ENCODE measurements at regions not wholly inside any gene's neighbourhood (a gene's known extent, or its start where the extent isn't known, plus 50 kb on each side); places are given as distances from the start of the nearest gene placed in this dataset.

DNA sequence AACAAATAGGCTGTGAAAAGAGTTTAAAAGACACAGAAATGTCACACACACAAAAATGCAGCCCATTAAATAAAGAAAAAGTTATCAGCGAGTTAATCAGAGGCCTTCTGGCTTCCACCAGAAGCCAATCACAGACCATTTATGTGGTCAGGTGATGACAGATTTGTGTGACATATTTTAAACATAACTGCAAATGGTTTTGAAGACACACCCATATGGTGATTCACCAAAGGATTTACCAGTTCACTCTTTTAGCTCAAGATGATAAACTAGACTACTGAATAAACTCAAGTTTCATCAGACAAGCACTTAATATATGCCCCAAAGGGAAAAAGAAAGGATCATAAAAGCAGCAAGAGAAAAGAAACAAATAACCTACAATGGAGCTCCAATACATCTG lies 181.2 kb downstream of the SPANXN4 start:
- Histone ChIP-seq H3K27ac (ENCODE audit: low read length) (no peak overlapping the region), H3K27me3 (ENCODE audit: control insufficient read depth, insufficient read depth) (no peaks in the 10 kb centered on the region), H3K4me1 (ENCODE audit: control insufficient read depth, insufficient read depth, low read length) (no peaks in the 10 kb centered on the region), H3K4me3 (ENCODE audit: low read length) (no peak overlapping the region), H3K9me3 (ENCODE audit: control insufficient read depth, low read length) (no peaks in the 10 kb centered on the region)
- 68% methylated on average over 1 of the region's 1 CpG for WGBS
- ATAC-seq (no peak), DNase-seq (no peak)
- intact Hi-C loops (cut with DNase I), result no loop called here

GRCh38 chrX:143171703-143172102 lies 146.0 kb downstream of the SPANXN4 start:
- Histone ChIP-seq H3K27ac (ENCODE audit: low read length) (no peak overlapping the region), H3K9me3 (ENCODE audit: control insufficient read depth, low read length) (no peaks in the 10 kb centered on the region), H3K27me3 (ENCODE audit: control insufficient read depth, insufficient read depth) (no peaks in the 10 kb centered on the region), H3K4me3 (ENCODE audit: low read length) (no peak overlapping the region), H3K4me1 (ENCODE audit: control insufficient read depth, insufficient read depth, low read length) (no peaks in the 10 kb centered on the region)
- ATAC-seq (no peak), DNase-seq (no peak)
- WGBS, result 88% methylated on average over 3 of the region's 3 CpGs
- intact Hi-C loops (cut with DNase I), result no loop called here

DNA sequence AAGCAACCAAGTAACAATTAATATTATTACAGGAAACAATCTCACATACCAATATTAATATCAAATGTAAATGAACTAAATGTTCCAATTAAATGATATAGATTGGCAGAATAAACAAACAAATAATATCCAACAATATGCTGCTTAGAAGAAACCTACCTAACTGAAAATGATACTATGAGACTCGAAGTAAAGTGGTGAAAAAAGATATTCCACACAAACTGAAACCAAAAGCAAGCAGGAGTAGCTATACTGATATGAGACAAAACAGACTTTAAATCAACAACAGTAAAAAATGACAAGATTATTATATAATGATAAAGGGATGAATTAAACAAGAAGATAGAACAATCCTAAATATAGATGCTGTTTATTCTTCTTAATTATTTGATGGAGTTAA lies 140.1 kb downstream of the SPANXN4 start:
- H3K9me3 ChIP-seq (ENCODE audit: control insufficient read depth, low read length), result no peaks in the 10 kb centered on the region
- H3K4me1 ChIP-seq (ENCODE audit: control insufficient read depth, insufficient read depth, low read length), result no peaks in the 10 kb centered on the region
- no peak overlapping the region for H3K27ac ChIP-seq (ENCODE audit: low read length)
- no peaks in the 10 kb centered on the region for H3K27me3 ChIP-seq (ENCODE audit: control insufficient read depth, insufficient read depth)
- intact Hi-C loops (cut with DNase I), result no loop called here
- ATAC-seq (no peak), DNase-seq (no peak)
- H3K4me3 ChIP-seq (ENCODE audit: low read length), result no peak overlapping the region
- WGBS, result 38% methylated on average over 1 of the region's 1 CpG

- intact Hi-C loops (cut with DNase I), result no loop called here
- Histone ChIP-seq H3K27ac (ENCODE audit: low read length) (no peak overlapping the region), H3K4me1 (ENCODE audit: control insufficient read depth, insufficient read depth, low read length) (no peaks in the 10 kb centered on the region), H3K9me3 (ENCODE audit: control insufficient read depth, low read length) (no peaks in the 10 kb centered on the region), H3K4me3 (ENCODE audit: low read length) (no peak overlapping the region), H3K27me3 (ENCODE audit: control insufficient read depth, insufficient read depth) (no peaks in the 10 kb centered on the region)
- no peak for DNase-seq
- ATAC-seq, result no peak
- WGBS, result 65% methylated on average over 2 of the region's 2 CpGs
These were observed 114.0 kb downstream of the SPANXN4 start for GRCh38 chrX:143139681-143140080.

GRCh38 chrX:143121477-143121876 lies 95.7 kb downstream of the SPANXN4 start:
- Histone ChIP-seq H3K4me3 (ENCODE audit: low read length) (no peak overlapping the region), H3K4me1 (ENCODE audit: control insufficient read depth, insufficient read depth, low read length) (no peaks in the 10 kb centered on the region), H3K27me3 (ENCODE audit: control insufficient read depth, insufficient read depth) (no peaks in the 10 kb centered on the region), H3K9me3 (ENCODE audit: control insufficient read depth, low read length) (no peaks in the 10 kb centered on the region), H3K27ac (ENCODE audit: low read length) (no peak overlapping the region)
- intact Hi-C loops (cut with DNase I), result no loop called here
- 29% methylated on average over 4 of the region's 4 CpGs for WGBS
- no peak for ATAC-seq
- no peak for DNase-seq

- Histone ChIP-seq H3K4me3 (ENCODE audit: low read length) (no peak overlapping the region), H3K4me1 (ENCODE audit: control insufficient read depth, insufficient read depth, low read length) (no peaks in the 10 kb centered on the region), H3K27me3 (ENCODE audit: control insufficient read depth, insufficient read depth) (no peaks in the 10 kb centered on the region), H3K9me3 (ENCODE audit: control insufficient read depth, low read length) (no peaks in the 10 kb centered on the region), H3K27ac (ENCODE audit: low read length) (no peak overlapping the region)
- no peak for DNase-seq
- intact Hi-C loops (cut with DNase I), result no loop called here
- 96% methylated on average over 2 of the region's 2 CpGs for WGBS
- no peak for ATAC-seq
These were observed 89.7 kb downstream of the SPANXN4 start for GRCh38 chrX:143115466-143115865.

DNA sequence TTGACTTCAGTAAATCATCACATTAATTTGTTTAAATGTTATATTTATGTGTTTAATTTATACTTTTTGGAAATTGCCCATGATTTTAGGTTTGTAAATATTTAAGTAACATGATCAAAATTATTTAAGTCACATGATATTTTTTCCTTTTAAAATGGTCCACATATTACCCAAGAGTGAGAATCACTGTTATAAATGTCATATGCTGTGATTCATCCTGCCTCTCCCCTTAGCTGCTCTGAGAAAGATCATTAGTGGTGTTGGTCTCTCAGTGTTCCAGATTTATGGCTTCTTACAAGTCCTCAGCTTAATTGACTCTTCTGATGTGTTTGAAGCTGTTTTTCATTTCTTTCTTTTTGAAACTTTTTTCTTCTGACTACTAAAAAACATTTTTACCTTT lies 70.1 kb downstream of the SPANXN4 start:
- intact Hi-C loops (cut with DNase I), result no loop called here
- no peaks in the 10 kb centered on the region for H3K27me3 ChIP-seq (ENCODE audit: control insufficient read depth, insufficient read depth)

GRCh38 chrX:143095321-143095720 lies 69.6 kb downstream of the SPANXN4 start:
- 55% methylated on average over 5 of the region's 5 CpGs for WGBS
- ATAC-seq (no peak), DNase-seq (no peak)
- no peaks in the 10 kb centered on the region for H3K27me3 ChIP-seq (ENCODE audit: control insufficient read depth, insufficient read depth)
- H3K4me3 ChIP-seq (ENCODE audit: low read length), result no peak overlapping the region
- intact Hi-C loops (cut with DNase I), result no loop called here
- H3K4me1 ChIP-seq (ENCODE audit: control insufficient read depth, insufficient read depth, low read length), result no peaks in the 10 kb centered on the region
- H3K27ac ChIP-seq (ENCODE audit: low read length), result no peak overlapping the region
- H3K9me3 ChIP-seq (ENCODE audit: control insufficient read depth, low read length), result no peaks in the 10 kb centered on the region

More for the DNA sequence above, 70.1 kb downstream of the SPANXN4 start:
- ATAC-seq (no peak), DNase-seq (no peak)
- Histone ChIP-seq H3K27ac (ENCODE audit: low read length) (no peak overlapping the region), H3K4me1 (ENCODE audit: control insufficient read depth, insufficient read depth, low read length) (no peaks in the 10 kb centered on the region), H3K4me3 (ENCODE audit: low read length) (no peak overlapping the region), H3K9me3 (ENCODE audit: control insufficient read depth, low read length) (no peaks in the 10 kb centered on the region)

DNA sequence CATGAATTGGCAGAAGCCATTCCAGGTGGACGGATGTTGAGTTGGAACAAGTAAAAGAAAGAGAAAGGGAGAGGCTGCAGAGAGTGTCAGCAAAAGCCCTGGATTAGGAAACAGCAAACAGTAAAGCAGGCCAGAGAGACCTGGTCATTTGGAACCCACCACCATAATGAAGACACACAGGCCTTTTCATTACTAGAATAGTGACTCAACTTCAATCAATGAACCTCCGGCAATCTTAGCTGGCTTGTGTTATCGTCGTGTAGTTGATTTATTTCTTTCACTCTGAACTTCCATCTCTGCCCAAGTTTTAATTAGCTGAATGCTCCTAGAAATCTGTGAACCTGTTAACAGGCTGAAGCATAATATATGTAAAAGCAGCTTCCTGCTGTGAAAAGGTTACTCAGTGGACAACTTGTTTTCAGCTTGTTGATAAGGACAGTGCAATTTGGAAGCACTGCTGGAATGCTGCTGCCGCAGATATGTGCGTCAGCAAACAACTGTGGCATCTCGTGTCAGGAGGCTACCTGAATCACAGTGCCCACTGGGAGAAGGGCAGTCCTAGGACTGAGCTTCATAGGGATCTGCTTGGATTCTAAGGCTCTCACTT lies 68.8 kb downstream of the SPANXN4 start:
- Histone ChIP-seq H3K27me3 (ENCODE audit: control insufficient read depth, insufficient read depth) (no peaks in the 10 kb centered on the region), H3K27ac (ENCODE audit: low read length) (no peak overlapping the region), H3K4me1 (ENCODE audit: control insufficient read depth, insufficient read depth, low read length) (no peaks in the 10 kb centered on the region), H3K4me3 (ENCODE audit: low read length) (no peak overlapping the region), H3K9me3 (ENCODE audit: control insufficient read depth, low read length) (no peaks in the 10 kb centered on the region)
- DNase-seq, result peak in 1 of 3 donors; percentile 15
- intact Hi-C loops (cut with DNase I), result no loop called here
- peak in 1 of 2 donors; percentile 94 for ATAC-seq
- 37% methylated on average over 7 of the region's 7 CpGs for WGBS
